GM23338 (cell line): ENCODE measurements at regions not wholly inside any gene's neighbourhood (a gene's known extent, or its start where the extent isn't known, plus 50 kb on each side); places are given as distances from the start of the nearest gene placed in this dataset.

Source experiments
- ATAC-seq: fragments of 200-7000 bp; cut with Tn5 transposase; 3 replicates; pipeline ENCODE4 v1.9.1; 2020
- DNase-seq: peaks from one replicate; pipeline ENCODE4 v3.0.0-alpha.2; 2015; ENCODE audit warnings: low spot score
- H2AFZ ChIP-seq: fragments of 200-600 bp; sonication (generic); 2 replicates; pipeline ENCODE4 v1.8.0; 2016; ENCODE audit warnings: antibody characterized with exemption, mild to moderate bottlenecking, moderate library complexity
- H3F3A ChIP-seq: fragments of 200-600 bp; sonication (generic); replicated peaks from 2 replicates; pipeline ENCODE4 v1.8.0; 2017; ENCODE audit warnings: antibody characterized with exemption, mixed run types, low read depth
- H3K27ac ChIP-seq: fragments of 200-600 bp; sonication (generic); 2 replicates; pipeline ENCODE4 v1.6.1; 2016; ENCODE audit warnings: low read depth
- H3K27me3 ChIP-seq: fragments of 200-600 bp; sonication (generic); 2 replicates; pipeline ENCODE4 v1.8.0; 2016; ENCODE audit warnings: mild to moderate bottlenecking, mixed run types, moderate library complexity; ENCODE audit not compliant: insufficient read depth
- H3K36me3 ChIP-seq: fragments of 200-600 bp; sonication (generic); 2 replicates; pipeline ENCODE4 v1.8.0; 2016; ENCODE audit warnings: mild to moderate bottlenecking; ENCODE audit not compliant: insufficient read depth
- H3K4me1 ChIP-seq: fragments of 200-600 bp; sonication (generic); 2 replicates; pipeline ENCODE4 v1.8.0; 2016; ENCODE audit warnings: mild to moderate bottlenecking, moderate library complexity; ENCODE audit not compliant: insufficient read depth
- H3K4me2 ChIP-seq: fragments of 200-600 bp; sonication (generic); 2 replicates; pipeline ENCODE4 v1.7.1; 2017; ENCODE audit warnings: mixed run types
- H3K4me3 ChIP-seq: fragments of 200-600 bp; sonication (generic); 2 replicates; pipeline ENCODE4 v1.6.1; 2016; ENCODE audit warnings: mixed run types
- H3K79me2 ChIP-seq: fragments of 200-600 bp; sonication (generic); replicated peaks from 2 replicates; pipeline ENCODE4 v1.8.0; 2017; ENCODE audit warnings: mild to moderate bottlenecking; ENCODE audit not compliant: insufficient read depth
- H3K9me2 ChIP-seq: fragments of 200-600 bp; sonication (generic); 2 replicates; pipeline ENCODE4 v1.8.0; 2017; ENCODE audit not compliant: insufficient read depth
- H4K20me1 ChIP-seq: fragments of 200-600 bp; sonication (generic); replicated peaks from 2 replicates; pipeline ENCODE4 v1.8.0; 2017; ENCODE audit warnings: mild to moderate bottlenecking; ENCODE audit not compliant: insufficient read depth
- H3K27ac Mint-ChIP-seq: 2 replicates; pipeline ENCODE4 v1.8.0; 2020; ENCODE audit warnings: inconsistent platforms, mild to moderate bottlenecking, moderate library complexity, mixed read lengths
- H3K27me3 Mint-ChIP-seq: 3 replicates; pipeline ENCODE4 v1.8.0; 2022; ENCODE audit warnings: low read depth, mild to moderate bottlenecking, moderate library complexity, mixed read lengths, inconsistent platforms; ENCODE audit not compliant: insufficient read depth, poor library complexity
- H3K36me3 Mint-ChIP-seq: 3 replicates; pipeline ENCODE4 v1.8.0; 2021; ENCODE audit warnings: low read depth, mild to moderate bottlenecking, inconsistent platforms, moderate library complexity, mixed read lengths
- H3K4me1 Mint-ChIP-seq: 3 replicates; pipeline ENCODE4 v1.8.0; 2020; ENCODE audit warnings: mild to moderate bottlenecking, inconsistent platforms, mixed read lengths
- H3K4me3 Mint-ChIP-seq: 3 replicates; pipeline ENCODE4 v1.8.0; 2021; ENCODE audit warnings: moderate library complexity, mild to moderate bottlenecking, inconsistent platforms, mixed read lengths
- H3K9me3 Mint-ChIP-seq: 3 replicates; pipeline ENCODE4 v1.8.0; 2020; ENCODE audit warnings: moderate library complexity, mild to moderate bottlenecking, inconsistent platforms, mixed read lengths
- CREB1 ChIP-seq: fragments of 250-450 bp; sonication (Bioruptor Pico); IDR thresholded peaks from 2 replicates; pipeline ENCODE4 v1.5.0; 2020; ENCODE audit warnings: low read depth, mild to moderate bottlenecking, moderate library complexity
- EZH2 ChIP-seq: fragments of 200-600 bp; sonication (generic); IDR thresholded peaks from one replicate; pipeline ENCODE4 v1.8.0; 2017; ENCODE audit warnings: antibody characterized with exemption, mild to moderate bottlenecking, low read depth; ENCODE audit not compliant: unreplicated experiment
- EZH2phosphoT487 ChIP-seq: fragments of 200-600 bp; sonication (generic); IDR thresholded peaks from one replicate; pipeline ENCODE4 v1.8.1; 2018; ENCODE audit warnings: antibody characterized with exemption; ENCODE audit not compliant: unreplicated experiment
- JUNB ChIP-seq: IDR thresholded peaks from one replicate; pipeline ENCODE4 v1.6.1; 2016; ENCODE audit warnings: antibody characterized with exemption; ENCODE audit not compliant: unreplicated experiment
- NANOG ChIP-seq: IDR thresholded peaks from 2 replicates; pipeline ENCODE4 v1.6.1; 2016; ENCODE audit warnings: antibody characterized with exemption, borderline replicate concordance
- POLR2AphosphoS5 ChIP-seq: IDR thresholded peaks from 2 replicates; pipeline ENCODE4 v1.6.1; 2016; ENCODE audit warnings: antibody characterized with exemption, low read depth
- STAT1 ChIP-seq: IDR thresholded peaks from one replicate; pipeline ENCODE4 v1.6.1; 2016; ENCODE audit warnings: antibody characterized with exemption; ENCODE audit not compliant: unreplicated experiment
- ZNF114 ChIP-seq: fragments of 250-450 bp; sonication (Bioruptor Pico); IDR thresholded peaks from 2 replicates; pipeline ENCODE4 v1.5.0; 2020; ENCODE audit warnings: mild to moderate bottlenecking, moderate library complexity
- ZNF331 ChIP-seq: fragments of 250-450 bp; sonication (Bioruptor Pico); IDR thresholded peaks from 2 replicates; pipeline ENCODE4 v1.5.0; 2020; ENCODE audit warnings: low read depth, mild to moderate bottlenecking, moderate library complexity
- TF ChIP-seq, protein P1 (sequence below), 2 experiments: fragments of 200-600 bp in 1 of 2; sonication (generic) in 1 of 2; conservative IDR thresholded peaks; 2 replicates each; pipeline versions ENCODE4 v1.5.1 to v1.6.1; 2016 to 2017; ENCODE audit warnings: antibody characterized with exemption in 2 of 2, low read depth in 2 of 2, mild to moderate bottlenecking in 2 of 2, moderate library complexity in 1 of 2
- TF ChIP-seq, protein P2 (sequence below): IDR thresholded peaks from one replicate; pipeline ENCODE4 v1.6.1; 2018; ENCODE audit warnings: antibody characterized with exemption; ENCODE audit not compliant: unreplicated experiment
- TF ChIP-seq, protein P3 (sequence below): IDR thresholded peaks from 2 replicates; pipeline ENCODE4 v1.6.1; 2016; ENCODE audit warnings: antibody characterized with exemption
- TF ChIP-seq, protein P4 (sequence below): fragments of 250-450 bp; sonication (Bioruptor Pico); IDR thresholded peaks from 2 replicates; pipeline ENCODE4 v1.5.0; 2020; ENCODE audit warnings: mild to moderate bottlenecking, moderate library complexity

DNA sequence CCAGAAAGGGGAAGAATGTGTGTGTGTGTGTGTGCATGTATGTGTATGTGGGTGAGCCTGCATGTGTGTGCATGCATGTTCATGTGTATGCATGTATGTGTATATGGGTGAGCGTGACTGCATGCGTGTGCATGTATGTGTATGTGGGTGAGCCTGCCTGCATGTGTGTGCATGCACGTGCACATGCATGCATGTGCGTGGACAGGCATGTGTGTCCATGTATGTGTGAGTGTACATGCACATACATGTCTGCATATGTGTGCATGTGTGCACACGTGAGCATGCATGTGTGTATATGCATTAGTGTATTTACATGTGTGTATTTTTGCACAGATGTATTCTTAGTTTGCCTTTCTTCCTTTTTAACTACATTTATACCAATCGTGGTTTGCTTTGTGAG, 601.5 kb downstream of the QKI start:
- H3K4me1 Mint-ChIP-seq: peaks cover 14% of the 10 kb centered on the region
- H3K9me3 Mint-ChIP-seq: no peaks in the 10 kb centered on the region; the same call in 1 of the 3 replicates

More for the DNA sequence above, 601.5 kb downstream of the QKI start:
- no peak for ATAC-seq
- Mint-ChIP-seq H3K36me3 (no peaks in the 10 kb centered on the region), H3K4me3 (no peak overlapping the region), H3K27ac (no peak overlapping the region; the same call in 1 of the 2 replicates), H3K27me3 (peaks cover 16% of the 10 kb centered on the region)
- no peak for TF ChIP-seq CREB1
- TF ChIP-seq, protein P1, sequence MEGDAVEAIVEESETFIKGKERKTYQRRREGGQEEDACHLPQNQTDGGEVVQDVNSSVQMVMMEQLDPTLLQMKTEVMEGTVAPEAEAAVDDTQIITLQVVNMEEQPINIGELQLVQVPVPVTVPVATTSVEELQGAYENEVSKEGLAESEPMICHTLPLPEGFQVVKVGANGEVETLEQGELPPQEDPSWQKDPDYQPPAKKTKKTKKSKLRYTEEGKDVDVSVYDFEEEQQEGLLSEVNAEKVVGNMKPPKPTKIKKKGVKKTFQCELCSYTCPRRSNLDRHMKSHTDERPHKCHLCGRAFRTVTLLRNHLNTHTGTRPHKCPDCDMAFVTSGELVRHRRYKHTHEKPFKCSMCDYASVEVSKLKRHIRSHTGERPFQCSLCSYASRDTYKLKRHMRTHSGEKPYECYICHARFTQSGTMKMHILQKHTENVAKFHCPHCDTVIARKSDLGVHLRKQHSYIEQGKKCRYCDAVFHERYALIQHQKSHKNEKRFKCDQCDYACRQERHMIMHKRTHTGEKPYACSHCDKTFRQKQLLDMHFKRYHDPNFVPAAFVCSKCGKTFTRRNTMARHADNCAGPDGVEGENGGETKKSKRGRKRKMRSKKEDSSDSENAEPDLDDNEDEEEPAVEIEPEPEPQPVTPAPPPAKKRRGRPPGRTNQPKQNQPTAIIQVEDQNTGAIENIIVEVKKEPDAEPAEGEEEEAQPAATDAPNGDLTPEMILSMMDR (conservative IDR thresholded peaks at IDR 0.05; ENCODE audit: low read depth in 2 of 2): no peak
- TF ChIP-seq, protein P2, sequence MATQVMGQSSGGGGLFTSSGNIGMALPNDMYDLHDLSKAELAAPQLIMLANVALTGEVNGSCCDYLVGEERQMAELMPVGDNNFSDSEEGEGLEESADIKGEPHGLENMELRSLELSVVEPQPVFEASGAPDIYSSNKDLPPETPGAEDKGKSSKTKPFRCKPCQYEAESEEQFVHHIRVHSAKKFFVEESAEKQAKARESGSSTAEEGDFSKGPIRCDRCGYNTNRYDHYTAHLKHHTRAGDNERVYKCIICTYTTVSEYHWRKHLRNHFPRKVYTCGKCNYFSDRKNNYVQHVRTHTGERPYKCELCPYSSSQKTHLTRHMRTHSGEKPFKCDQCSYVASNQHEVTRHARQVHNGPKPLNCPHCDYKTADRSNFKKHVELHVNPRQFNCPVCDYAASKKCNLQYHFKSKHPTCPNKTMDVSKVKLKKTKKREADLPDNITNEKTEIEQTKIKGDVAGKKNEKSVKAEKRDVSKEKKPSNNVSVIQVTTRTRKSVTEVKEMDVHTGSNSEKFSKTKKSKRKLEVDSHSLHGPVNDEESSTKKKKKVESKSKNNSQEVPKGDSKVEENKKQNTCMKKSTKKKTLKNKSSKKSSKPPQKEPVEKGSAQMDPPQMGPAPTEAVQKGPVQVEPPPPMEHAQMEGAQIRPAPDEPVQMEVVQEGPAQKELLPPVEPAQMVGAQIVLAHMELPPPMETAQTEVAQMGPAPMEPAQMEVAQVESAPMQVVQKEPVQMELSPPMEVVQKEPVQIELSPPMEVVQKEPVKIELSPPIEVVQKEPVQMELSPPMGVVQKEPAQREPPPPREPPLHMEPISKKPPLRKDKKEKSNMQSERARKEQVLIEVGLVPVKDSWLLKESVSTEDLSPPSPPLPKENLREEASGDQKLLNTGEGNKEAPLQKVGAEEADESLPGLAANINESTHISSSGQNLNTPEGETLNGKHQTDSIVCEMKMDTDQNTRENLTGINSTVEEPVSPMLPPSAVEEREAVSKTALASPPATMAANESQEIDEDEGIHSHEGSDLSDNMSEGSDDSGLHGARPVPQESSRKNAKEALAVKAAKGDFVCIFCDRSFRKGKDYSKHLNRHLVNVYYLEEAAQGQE: no peak
- no peak for TF ChIP-seq ZNF114 (CRISPR knock-in tag)
- TF ChIP-seq, protein P3, sequence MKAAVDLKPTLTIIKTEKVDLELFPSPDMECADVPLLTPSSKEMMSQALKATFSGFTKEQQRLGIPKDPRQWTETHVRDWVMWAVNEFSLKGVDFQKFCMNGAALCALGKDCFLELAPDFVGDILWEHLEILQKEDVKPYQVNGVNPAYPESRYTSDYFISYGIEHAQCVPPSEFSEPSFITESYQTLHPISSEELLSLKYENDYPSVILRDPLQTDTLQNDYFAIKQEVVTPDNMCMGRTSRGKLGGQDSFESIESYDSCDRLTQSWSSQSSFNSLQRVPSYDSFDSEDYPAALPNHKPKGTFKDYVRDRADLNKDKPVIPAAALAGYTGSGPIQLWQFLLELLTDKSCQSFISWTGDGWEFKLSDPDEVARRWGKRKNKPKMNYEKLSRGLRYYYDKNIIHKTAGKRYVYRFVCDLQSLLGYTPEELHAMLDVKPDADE: no peak
- no peak for TF ChIP-seq NANOG
- TF ChIP-seq POLR2AphosphoS5: no peak
- no peak for TF ChIP-seq ZNF331 (CRISPR knock-in tag)
- TF ChIP-seq, protein P4, sequence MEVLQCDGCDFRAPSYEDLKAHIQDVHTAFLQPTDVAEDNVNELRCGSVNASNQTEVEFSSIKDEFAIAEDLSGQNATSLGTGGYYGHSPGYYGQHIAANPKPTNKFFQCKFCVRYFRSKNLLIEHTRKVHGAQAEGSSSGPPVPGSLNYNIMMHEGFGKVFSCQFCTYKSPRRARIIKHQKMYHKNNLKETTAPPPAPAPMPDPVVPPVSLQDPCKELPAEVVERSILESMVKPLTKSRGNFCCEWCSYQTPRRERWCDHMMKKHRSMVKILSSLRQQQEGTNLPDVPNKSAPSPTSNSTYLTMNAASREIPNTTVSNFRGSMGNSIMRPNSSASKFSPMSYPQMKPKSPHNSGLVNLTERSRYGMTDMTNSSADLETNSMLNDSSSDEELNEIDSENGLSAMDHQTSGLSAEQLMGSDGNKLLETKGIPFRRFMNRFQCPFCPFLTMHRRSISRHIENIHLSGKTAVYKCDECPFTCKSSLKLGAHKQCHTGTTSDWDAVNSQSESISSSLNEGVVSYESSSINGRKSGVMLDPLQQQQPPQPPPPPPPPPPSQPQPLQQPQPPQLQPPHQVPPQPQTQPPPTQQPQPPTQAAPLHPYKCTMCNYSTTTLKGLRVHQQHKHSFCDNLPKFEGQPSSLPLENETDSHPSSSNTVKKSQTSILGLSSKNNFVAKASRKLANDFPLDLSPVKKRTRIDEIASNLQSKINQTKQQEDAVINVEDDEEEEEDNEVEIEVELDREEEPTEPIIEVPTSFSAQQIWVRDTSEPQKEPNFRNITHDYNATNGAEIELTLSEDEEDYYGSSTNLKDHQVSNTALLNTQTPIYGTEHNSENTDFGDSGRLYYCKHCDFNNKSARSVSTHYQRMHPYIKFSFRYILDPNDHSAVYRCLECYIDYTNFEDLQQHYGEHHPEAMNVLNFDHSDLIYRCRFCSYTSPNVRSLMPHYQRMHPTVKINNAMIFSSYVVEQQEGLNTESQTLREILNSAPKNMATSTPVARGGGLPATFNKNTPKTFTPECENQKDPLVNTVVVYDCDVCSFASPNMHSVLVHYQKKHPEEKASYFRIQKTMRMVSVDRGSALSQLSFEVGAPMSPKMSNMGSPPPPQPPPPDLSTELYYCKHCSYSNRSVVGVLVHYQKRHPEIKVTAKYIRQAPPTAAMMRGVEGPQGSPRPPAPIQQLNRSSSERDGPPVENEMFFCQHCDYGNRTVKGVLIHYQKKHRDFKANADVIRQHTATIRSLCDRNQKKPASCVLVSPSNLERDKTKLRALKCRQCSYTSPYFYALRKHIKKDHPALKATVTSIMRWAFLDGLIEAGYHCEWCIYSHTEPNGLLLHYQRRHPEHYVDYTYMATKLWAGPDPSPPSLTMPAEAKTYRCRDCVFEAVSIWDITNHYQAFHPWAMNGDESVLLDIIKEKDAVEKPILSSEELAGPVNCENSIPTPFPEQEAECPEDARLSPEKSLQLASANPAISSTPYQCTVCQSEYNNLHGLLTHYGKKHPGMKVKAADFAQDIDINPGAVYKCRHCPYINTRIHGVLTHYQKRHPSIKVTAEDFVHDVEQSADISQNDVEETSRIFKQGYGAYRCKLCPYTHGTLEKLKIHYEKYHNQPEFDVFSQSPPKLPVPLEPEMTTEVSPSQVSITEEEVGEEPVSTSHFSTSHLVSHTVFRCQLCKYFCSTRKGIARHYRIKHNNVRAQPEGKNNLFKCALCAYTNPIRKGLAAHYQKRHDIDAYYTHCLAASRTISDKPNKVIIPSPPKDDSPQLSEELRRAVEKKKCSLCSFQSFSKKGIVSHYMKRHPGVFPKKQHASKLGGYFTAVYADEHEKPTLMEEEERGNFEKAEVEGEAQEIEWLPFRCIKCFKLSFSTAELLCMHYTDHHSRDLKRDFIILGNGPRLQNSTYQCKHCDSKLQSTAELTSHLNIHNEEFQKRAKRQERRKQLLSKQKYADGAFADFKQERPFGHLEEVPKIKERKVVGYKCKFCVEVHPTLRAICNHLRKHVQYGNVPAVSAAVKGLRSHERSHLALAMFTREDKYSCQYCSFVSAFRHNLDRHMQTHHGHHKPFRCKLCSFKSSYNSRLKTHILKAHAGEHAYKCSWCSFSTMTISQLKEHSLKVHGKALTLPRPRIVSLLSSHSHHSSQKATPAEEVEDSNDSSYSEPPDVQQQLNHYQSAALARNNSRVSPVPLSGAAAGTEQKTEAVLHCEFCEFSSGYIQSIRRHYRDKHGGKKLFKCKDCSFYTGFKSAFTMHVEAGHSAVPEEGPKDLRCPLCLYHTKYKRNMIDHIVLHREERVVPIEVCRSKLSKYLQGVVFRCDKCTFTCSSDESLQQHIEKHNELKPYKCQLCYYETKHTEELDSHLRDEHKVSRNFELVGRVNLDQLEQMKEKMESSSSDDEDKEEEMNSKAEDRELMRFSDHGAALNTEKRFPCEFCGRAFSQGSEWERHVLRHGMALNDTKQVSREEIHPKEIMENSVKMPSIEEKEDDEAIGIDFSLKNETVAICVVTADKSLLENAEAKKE (CRISPR knock-in tag): no peak
- no peak for TF ChIP-seq EZH2
- TF ChIP-seq JUNB: no peak
- no peak for TF ChIP-seq STAT1
- TF ChIP-seq EZH2phosphoT487: no peak
- H3F3A ChIP-seq: no peaks in the 10 kb centered on the region
- no peaks in the 10 kb centered on the region for H4K20me1 ChIP-seq
- H3K36me3 ChIP-seq: no peaks in the 10 kb centered on the region
- H3K79me2 ChIP-seq: no peaks in the 10 kb centered on the region
- H3K27ac ChIP-seq: no peak overlapping the region
- 0 out of 2 replicates have a peak, but pooled peaks cover 5% of the 10 kb centered on the region for H3K9me2 ChIP-seq
- H3K4me2 ChIP-seq: no peak overlapping the region
- no peak overlapping the region for H3K4me3 ChIP-seq
- H3K4me1 ChIP-seq: no peaks in the 10 kb centered on the region
- no peak for DNase-seq
- no peak overlapping the region for H2AFZ ChIP-seq
- no peaks in the 10 kb centered on the region for H3K27me3 ChIP-seq
